Activated CD4-positive, alpha-beta T cell treated with anti-CD3 and anti-CD28 coated beads, Interleukin-2, amount 10 ng/mL, durations not matched to agents 24 days and 14 days (primary cell): ENCODE measurements at regions not wholly inside any gene's neighbourhood (a gene's known extent, or its start where the extent isn't known, plus 50 kb on each side); places are given as distances from the start of the nearest gene placed in this dataset.
"Not testable (repeated sequence)": the region's sequence is repeated elsewhere in the genome, so short reads cannot be mapped to it uniquely, and the experiment has no call there.

Experiments
- DNase-seq: peaks from one replicate; pipeline ENCODE4 v3.0.0; 2022
- H3K27ac Mint-ChIP-seq: one replicate; pipeline ENCODE4 v1.8.0; 2022; ENCODE audit warnings: mild to moderate bottlenecking, mixed read lengths
- H3K27me3 Mint-ChIP-seq: one replicate; pipeline ENCODE4 v1.8.0; 2022; ENCODE audit warnings: mixed read lengths
- H3K36me3 Mint-ChIP-seq: one replicate; pipeline ENCODE4 v1.8.0; 2022; ENCODE audit warnings: low read depth, mild to moderate bottlenecking, mixed read lengths
- H3K4me1 Mint-ChIP-seq: one replicate; pipeline ENCODE4 v1.8.0; 2021; ENCODE audit warnings: mixed read lengths
- H3K4me3 Mint-ChIP-seq: one replicate; pipeline ENCODE4 v1.8.0; 2022; ENCODE audit warnings: mild to moderate bottlenecking, moderate library complexity, mixed read lengths
- H3K9me3 Mint-ChIP-seq: one replicate; pipeline ENCODE4 v1.8.0; 2021; ENCODE audit warnings: mixed read lengths
- intact Hi-C: fragments of 100-400 bp; cut with micrococcal nuclease; formaldehyde crosslinking; loops from one replicate; pipeline ENCODE4 v1.15.1; 2023

DNA sequence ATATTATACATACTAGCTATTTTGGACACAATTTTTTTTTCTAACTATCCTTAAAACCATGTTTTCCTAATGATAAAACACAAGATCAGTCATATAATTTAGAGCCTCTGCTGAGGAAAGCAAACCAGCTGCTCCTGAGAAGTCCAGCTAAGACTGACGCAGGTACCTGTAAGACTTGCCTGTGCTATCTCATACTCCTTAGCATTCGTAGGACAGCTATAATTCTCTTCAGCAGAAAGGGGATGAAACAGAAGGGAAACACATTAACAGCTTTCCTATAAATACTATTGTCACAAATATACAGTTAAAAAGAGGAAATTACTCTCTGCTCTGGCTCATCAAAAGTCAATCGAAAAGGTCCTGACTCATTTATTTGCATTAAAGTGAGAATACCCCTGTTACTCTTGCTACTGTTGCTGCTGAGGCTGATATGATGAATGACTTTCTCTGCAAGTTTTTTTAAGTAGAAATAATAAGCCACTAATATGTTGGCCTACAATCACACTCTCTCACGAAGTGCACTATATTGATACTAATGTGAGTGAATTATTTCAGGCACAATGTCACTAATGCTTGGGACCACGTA, 757.1 kb downstream of the KCNT2 start:
- no peak overlapping the region for H3K27ac Mint-ChIP-seq
- H3K9me3 Mint-ChIP-seq = no peaks in the 10 kb centered on the region
- no peak for DNase-seq
- H3K27me3 Mint-ChIP-seq = no peaks in the 10 kb centered on the region
- no peaks in the 10 kb centered on the region for H3K4me1 Mint-ChIP-seq
- no peak overlapping the region for H3K4me3 Mint-ChIP-seq
- H3K36me3 Mint-ChIP-seq = no peaks in the 10 kb centered on the region
- intact Hi-C loops = no loop called here

DNA sequence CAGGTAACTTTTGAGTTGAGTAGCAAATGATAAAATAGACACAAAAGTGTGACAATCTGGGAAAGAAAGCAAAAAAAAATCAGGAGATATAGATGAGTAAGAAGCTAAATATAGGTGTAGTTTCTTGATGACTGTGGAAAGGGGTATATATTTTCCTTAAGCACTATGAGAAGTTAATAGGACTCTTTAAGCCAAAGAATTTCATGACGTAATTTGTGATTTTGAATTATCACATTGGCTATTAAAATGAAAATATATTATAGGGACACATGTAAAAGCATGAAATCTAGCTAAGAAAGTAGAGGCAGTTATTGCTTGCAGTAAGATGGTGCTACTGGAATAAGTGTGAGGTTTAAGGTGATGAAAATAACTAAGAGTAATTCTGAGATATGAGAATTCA, 759.1 kb downstream of the KCNT2 start:
- no peak overlapping the region for H3K4me3 Mint-ChIP-seq
- no peaks in the 10 kb centered on the region for H3K4me1 Mint-ChIP-seq
- no peak for DNase-seq
- H3K36me3 Mint-ChIP-seq = no peaks in the 10 kb centered on the region
- intact Hi-C loops = no loop called here
- no peaks in the 10 kb centered on the region for H3K27me3 Mint-ChIP-seq
- no peak overlapping the region for H3K27ac Mint-ChIP-seq
- no peaks in the 10 kb centered on the region for H3K9me3 Mint-ChIP-seq

DNA sequence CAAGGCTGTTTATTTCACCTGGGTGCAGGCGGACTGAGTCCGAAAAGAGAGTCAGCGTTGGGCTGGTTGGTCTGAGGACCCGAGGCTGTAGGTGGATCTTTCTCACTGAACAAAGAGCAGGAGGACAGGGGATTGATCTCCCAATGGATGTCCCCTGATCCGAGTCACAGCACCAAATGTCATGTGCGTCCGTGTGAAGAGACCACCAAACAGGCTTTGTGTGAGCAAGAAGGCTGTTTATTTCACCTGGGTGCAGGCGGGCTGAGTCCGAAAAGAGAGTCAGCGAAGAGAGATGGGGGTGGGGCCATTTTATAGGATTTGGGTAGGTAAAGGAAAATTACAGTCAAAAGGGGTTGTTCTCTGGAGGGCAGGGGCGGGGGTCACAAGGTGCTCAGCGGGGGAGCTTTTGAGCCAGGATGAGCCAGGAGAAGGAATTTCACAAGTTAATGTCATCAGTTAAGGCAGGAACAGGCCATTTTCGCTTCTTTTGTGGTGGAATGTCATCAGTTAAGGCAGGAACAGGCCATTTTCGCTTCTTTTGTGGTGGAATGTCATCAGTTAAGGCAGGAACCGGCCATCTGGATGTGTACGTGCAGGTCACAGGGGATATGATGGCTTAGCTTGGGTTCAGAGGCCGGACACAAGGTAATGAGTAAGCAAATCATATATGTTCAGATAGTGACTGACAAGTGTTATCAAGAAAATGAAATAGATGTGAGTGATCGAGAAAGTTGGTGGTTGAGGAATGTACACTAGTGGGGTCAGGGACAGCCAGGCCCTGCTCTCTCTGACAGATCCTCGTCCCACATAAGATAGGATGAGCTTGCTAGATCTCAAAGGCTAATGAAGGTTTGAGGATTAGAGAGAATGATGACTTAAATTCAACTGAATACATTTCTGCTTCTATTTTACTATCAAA, 760.0 kb downstream of the KCNT2 start:
- intact Hi-C loops, H3K27me3 Mint-ChIP-seq, H3K4me1 Mint-ChIP-seq, H3K27ac Mint-ChIP-seq, H3K4me3 Mint-ChIP-seq, H3K36me3 Mint-ChIP-seq, DNase-seq, H3K9me3 Mint-ChIP-seq: not testable (repeated sequence)

DNA sequence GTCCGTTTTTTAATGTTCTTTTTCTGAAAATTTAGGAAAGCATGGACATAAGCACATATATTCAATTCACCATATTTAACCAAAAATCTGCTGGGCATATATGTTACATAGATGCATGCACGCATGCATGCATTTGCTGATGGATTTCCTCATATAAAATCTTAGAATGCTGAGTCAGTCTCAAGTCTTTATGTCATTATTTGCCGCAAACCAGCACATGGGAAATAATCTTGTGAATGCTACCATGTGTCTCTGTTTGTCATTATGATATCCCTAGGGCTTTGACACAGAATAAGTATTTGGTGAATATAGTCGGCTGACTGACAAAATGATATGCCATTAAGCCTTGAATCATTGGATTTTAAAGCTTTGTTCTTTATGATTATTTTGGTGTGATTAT, 776.5 kb downstream of the KCNT2 start:
- H3K9me3 Mint-ChIP-seq = no peaks in the 10 kb centered on the region
- H3K36me3 Mint-ChIP-seq = no peaks in the 10 kb centered on the region
- H3K4me1 Mint-ChIP-seq = no peaks in the 10 kb centered on the region
- H3K27me3 Mint-ChIP-seq = no peaks in the 10 kb centered on the region
- H3K4me3 Mint-ChIP-seq = no peak overlapping the region
- no peak overlapping the region for H3K27ac Mint-ChIP-seq
- no peak for DNase-seq
- intact Hi-C loops = no loop called here

DNA sequence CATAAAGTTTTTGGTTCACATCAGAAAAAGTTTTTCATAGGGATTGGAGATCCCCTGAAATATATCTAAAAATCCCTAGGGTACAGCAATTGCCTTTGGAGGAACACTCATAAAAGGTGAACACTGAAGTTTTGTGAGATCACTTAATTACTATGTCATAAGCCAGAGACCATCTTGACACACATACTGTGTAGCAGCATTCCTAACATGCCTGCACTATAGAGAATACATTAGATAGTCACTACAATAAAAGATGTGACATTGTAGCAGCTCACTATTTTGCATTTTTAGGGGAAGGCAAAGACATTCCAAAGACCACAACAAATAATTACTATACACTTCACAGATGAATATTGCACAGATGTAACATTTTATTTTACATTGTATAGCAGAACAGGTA, 779.9 kb downstream of the KCNT2 start:
- H3K27ac Mint-ChIP-seq = no peak overlapping the region
- intact Hi-C loops = no loop called here
- H3K9me3 Mint-ChIP-seq = no peaks in the 10 kb centered on the region
- H3K36me3 Mint-ChIP-seq = no peaks in the 10 kb centered on the region
- no peak for DNase-seq
- no peaks in the 10 kb centered on the region for H3K4me1 Mint-ChIP-seq
- H3K27me3 Mint-ChIP-seq = no peaks in the 10 kb centered on the region
- H3K4me3 Mint-ChIP-seq = no peak overlapping the region

DNA sequence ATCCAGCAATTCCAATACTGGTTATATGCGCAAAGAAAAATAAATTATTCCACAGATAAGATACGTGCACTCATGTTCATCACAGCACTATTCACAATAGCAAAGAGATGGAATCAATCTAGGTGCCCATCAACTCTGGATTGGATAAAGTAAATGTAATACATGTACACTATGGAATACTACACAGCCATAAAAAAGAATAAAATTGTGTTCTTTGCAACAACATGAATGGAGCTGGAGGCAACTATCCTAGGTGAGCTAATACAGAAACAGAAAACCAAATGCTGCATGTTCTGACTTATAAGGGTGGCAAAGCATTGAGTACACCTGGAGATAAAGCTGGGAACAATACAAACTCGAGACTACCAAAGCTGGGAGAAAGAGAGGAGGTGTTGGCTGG, 787.3 kb downstream of the KCNT2 start:
- Mint-ChIP-seq H3K27me3 (no peaks in the 10 kb centered on the region), H3K4me1 (no peaks in the 10 kb centered on the region), H3K36me3 (no peaks in the 10 kb centered on the region), H3K27ac (no peak overlapping the region), H3K4me3 (no peak overlapping the region), H3K9me3 (no peaks in the 10 kb centered on the region)
- intact Hi-C loops = no loop called here
- no peak for DNase-seq

DNA sequence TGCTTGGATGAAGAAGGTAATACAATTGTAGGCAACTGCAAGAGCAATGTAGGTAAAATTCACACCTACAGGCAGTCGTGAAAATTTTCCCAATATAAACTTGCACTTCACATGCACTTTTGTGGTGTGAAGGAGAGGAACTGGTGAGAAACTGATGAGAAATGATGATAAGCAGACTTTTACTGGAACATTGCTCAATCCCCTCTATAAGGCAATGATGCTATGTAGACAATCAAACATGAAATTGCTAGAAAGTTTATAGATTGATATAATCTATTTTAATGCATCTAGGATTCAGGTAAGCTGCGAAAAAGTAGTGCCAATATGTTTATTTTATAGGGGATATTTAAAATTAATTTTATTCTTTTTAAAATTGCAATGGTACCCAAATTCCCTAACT, 802.2 kb downstream of the KCNT2 start:
- H3K27ac Mint-ChIP-seq = no peak overlapping the region
- no peaks in the 10 kb centered on the region for H3K9me3 Mint-ChIP-seq
- H3K4me3 Mint-ChIP-seq = no peak overlapping the region
- no peaks in the 10 kb centered on the region for H3K4me1 Mint-ChIP-seq
- H3K36me3 Mint-ChIP-seq = no peaks in the 10 kb centered on the region
- H3K27me3 Mint-ChIP-seq = no peaks in the 10 kb centered on the region
- intact Hi-C loops = no loop called here
- no peak for DNase-seq

DNA sequence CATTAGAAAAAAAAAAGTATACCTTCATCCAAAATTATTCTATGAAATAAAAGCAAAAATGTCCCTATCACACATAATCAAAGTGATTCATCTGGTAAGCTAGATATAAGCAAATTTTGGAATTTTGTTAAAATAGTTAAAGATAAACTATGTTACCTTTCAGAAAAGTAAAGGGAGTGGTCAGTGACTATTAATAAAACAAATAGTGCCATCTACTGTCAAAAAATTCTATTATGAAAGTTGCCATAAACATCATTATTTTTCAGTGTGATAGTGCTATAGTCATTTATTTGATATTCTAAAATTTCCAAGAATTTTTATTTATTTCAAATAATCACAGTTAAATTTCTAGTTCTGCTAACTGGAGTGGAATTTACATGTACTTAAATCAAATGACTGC, 803.7 kb downstream of the KCNT2 start:
- intact Hi-C loops = no loop called here
- Mint-ChIP-seq H3K4me1 (no peaks in the 10 kb centered on the region), H3K36me3 (no peaks in the 10 kb centered on the region), H3K27ac (no peak overlapping the region), H3K4me3 (no peak overlapping the region), H3K9me3 (no peaks in the 10 kb centered on the region), H3K27me3 (no peaks in the 10 kb centered on the region)
- no peak for DNase-seq

DNA sequence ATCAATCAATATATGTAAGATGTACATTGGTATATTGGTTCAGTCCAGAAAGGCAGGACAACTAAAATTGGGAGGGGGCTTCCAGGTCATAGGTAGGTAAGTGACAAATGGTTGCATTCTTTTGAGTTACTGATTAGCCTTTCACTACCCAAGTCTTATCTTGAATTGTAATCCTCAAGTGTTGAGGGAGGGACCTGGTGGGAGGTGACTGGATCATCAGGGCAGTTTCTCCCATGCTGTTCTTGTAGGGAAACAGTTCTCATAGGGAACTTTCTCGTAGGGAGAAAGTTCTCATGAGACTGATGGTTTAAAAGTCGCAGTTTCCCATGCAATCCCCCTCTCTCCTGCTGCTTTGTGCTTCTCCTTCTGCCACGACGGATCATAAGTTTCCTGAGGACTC, 809.2 kb downstream of the KCNT2 start:
- Mint-ChIP-seq H3K9me3 (no peaks in the 10 kb centered on the region), H3K4me3 (no peak overlapping the region), H3K27ac (no peak overlapping the region), H3K27me3 (no peaks in the 10 kb centered on the region), H3K4me1 (no peaks in the 10 kb centered on the region), H3K36me3 (no peaks in the 10 kb centered on the region)
- DNase-seq = no peak
- intact Hi-C loops = no loop called here

DNA sequence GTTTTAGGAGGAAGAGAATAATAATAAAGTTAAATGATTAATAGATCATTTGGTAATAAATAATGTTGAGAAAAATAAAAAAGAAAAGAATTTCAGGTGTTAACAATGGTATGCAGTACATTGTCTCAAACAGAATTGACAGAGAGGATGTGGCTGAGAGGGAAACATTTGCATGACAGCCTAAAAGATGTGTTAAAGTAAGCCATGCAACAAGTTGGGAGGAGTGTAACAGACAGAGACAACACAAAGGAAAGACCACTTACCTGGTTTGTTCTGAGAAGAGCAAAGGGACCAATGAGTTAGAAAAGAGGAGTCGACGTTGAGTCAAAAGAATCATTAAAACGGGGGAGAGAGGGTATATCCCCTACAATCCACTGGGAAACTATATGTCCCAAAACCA, 814.0 kb downstream of the KCNT2 start:
- Mint-ChIP-seq H3K4me1 (no peaks in the 10 kb centered on the region), H3K36me3 (no peaks in the 10 kb centered on the region)

DNA sequence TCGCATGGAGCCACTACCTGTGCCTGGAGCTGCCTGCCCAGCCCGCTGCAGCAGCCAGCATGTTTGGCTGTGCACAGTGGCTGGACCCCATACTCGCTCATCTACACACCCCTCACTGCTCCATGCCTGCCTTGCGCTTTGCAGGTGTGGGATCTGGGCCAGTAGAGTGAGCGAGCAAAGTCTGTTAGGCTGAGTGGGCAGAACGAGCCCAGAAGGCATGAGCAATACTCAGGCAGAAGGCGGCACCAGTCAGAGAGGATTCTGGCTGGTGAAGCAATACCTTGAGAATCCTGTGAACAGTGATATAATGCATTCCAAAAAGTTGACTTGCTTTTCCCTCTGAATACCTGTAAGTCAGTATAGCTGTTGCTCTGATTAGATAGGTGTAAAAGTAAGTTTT, 816.4 kb downstream of the KCNT2 start:
- Mint-ChIP-seq H3K9me3 (peaks cover 3% of the 10 kb centered on the region), H3K27ac (no peak overlapping the region), H3K36me3 (no peaks in the 10 kb centered on the region), H3K4me3 (no peak overlapping the region), H3K27me3 (no peaks in the 10 kb centered on the region), H3K4me1 (no peaks in the 10 kb centered on the region)
- no peak for DNase-seq
- intact Hi-C loops = no loop called here

More for the DNA sequence above, 814.0 kb downstream of the KCNT2 start:
- H3K4me3 Mint-ChIP-seq = no peak overlapping the region
- no peaks in the 10 kb centered on the region for H3K9me3 Mint-ChIP-seq
- H3K27ac Mint-ChIP-seq = no peak overlapping the region
- DNase-seq = no peak
- intact Hi-C loops = no loop called here
- no peaks in the 10 kb centered on the region for H3K27me3 Mint-ChIP-seq

DNA sequence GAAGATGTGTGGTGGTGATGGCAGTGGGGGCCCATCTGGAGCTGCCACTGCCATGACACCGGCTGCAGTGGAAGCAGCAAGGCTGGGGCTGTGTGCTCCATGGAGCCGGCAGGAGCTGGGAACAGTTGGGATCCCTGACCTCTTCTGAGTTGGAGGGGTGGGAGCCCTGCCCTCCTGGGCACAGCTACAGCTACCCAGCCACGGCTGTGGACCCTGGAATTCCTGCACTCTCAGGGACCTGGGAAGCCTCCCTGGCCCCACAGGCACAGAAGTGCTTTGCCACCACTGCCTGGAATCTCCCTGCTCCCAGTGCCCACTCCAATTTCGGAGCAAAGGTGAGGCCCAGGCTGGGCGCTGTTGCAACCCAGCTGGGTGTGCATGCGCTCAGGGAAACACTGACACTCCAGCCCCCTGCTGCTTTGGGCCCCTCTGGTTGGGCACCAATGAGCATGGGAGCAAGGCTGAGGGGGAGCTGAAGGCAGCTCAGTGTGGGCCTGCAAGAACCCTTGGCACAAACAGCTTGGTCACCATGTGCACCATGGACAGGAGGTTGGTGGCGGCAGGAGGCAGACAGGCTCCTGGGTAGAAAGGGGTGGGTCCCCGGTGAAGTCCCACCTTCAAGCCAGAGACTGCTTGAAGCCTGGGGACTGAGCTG, 817.6 kb downstream of the KCNT2 start:
- no peaks in the 10 kb centered on the region for H3K27me3 Mint-ChIP-seq
- H3K36me3 Mint-ChIP-seq = no peaks in the 10 kb centered on the region
- H3K4me1 Mint-ChIP-seq = no peaks in the 10 kb centered on the region
- H3K27ac Mint-ChIP-seq = no peak overlapping the region
- peaks cover 3% of the 10 kb centered on the region for H3K9me3 Mint-ChIP-seq
- H3K4me3 Mint-ChIP-seq = no peak overlapping the region
- intact Hi-C loops = no loop called here
- no peak for DNase-seq

DNA sequence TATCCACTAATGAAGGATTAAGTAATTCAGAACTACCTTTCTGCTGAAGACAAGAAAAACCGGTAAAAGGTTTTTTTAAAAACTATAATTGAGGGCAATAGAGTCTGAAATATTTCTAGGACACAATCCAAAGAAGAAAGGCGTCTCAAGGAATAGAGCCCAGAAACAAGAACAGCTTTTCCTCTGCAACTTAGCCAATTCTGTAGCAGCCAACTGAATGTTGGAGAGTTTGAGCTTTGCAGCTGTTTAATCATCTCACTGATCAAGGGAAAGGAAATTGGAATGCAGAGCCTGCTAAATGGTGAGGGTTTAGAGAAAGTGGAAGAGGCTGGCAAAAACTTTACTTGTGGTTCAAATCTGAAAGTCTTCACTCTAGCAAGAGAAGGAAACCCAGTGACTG, 818.9 kb downstream of the KCNT2 start:
- no peaks in the 10 kb centered on the region for H3K27me3 Mint-ChIP-seq
- H3K36me3 Mint-ChIP-seq = no peaks in the 10 kb centered on the region
- H3K4me1 Mint-ChIP-seq = no peaks in the 10 kb centered on the region
- intact Hi-C loops = no loop called here
- no peak overlapping the region for H3K4me3 Mint-ChIP-seq
- H3K9me3 Mint-ChIP-seq = peaks cover 3% of the 10 kb centered on the region
- no peak overlapping the region for H3K27ac Mint-ChIP-seq
- DNase-seq = no peak

DNA sequence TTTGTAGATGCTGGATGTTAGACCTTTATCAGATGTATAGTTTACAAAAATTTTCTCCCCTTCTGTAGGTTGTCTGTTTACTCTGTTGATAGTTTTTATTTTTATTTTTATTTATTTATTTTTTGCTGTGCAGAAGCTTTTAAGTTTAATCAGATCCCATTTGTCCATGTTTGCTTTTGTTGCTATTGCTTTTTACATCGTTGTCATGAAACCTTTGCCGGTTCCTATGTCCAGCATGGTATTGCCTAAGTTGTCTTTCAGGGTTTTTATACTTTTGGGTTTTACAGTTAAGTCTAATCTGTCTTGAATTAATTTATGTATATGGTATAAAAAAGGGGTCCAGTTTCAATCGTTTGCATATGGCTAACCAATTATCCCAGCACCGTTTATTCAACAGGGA, 819.5 kb downstream of the KCNT2 start:
- peaks cover 3% of the 10 kb centered on the region for H3K9me3 Mint-ChIP-seq
- H3K27ac Mint-ChIP-seq = no peak overlapping the region

More for the DNA sequence above, 819.5 kb downstream of the KCNT2 start:
- no peak overlapping the region for H3K4me3 Mint-ChIP-seq
- intact Hi-C loops = no loop called here
- no peaks in the 10 kb centered on the region for H3K36me3 Mint-ChIP-seq
- no peak for DNase-seq
- no peaks in the 10 kb centered on the region for H3K4me1 Mint-ChIP-seq
- H3K27me3 Mint-ChIP-seq = no peaks in the 10 kb centered on the region
